Kidney epithelial cell (primary cell): ENCODE measurements at regions not wholly inside any gene's neighbourhood (a gene's known extent, or its start where the extent isn't known, plus 50 kb on each side); places are given as distances from the start of the nearest gene placed in this dataset.
"Not testable (repeated sequence)": the region's sequence is repeated elsewhere in the genome, so short reads cannot be mapped to it uniquely, and the experiment has no call there.

ENCODE experiments used
- DNase-seq: peaks from one replicate; pipeline ENCODE4 v3.0.0-alpha.2; 2010; ENCODE audit warnings: low read depth
- H3K27me3 ChIP-seq: 2 replicates; pipeline ENCODE4 v1.6.0; 2011; ENCODE audit warnings: low read length; ENCODE audit not compliant: control insufficient read depth, insufficient read depth
- H3K36me3 ChIP-seq: 2 replicates; pipeline ENCODE4 v1.5.1; 2011; ENCODE audit warnings: low read length; ENCODE audit not compliant: control insufficient read depth, insufficient read depth
- H3K4me3 ChIP-seq: 2 replicates; pipeline ENCODE4 v1.5.1; 2011; ENCODE audit warnings: low read depth, mild to moderate bottlenecking, control low read depth, low read length
- TF ChIP-seq, protein P1 (sequence below): IDR thresholded peaks from 2 replicates; pipeline ENCODE4 v1.5.1; 2011; ENCODE audit warnings: mild to moderate bottlenecking, moderate library complexity, low read length, control low read depth, inconsistent platforms; ENCODE audit not compliant: insufficient read depth, poor library complexity, severe bottlenecking

DNA sequence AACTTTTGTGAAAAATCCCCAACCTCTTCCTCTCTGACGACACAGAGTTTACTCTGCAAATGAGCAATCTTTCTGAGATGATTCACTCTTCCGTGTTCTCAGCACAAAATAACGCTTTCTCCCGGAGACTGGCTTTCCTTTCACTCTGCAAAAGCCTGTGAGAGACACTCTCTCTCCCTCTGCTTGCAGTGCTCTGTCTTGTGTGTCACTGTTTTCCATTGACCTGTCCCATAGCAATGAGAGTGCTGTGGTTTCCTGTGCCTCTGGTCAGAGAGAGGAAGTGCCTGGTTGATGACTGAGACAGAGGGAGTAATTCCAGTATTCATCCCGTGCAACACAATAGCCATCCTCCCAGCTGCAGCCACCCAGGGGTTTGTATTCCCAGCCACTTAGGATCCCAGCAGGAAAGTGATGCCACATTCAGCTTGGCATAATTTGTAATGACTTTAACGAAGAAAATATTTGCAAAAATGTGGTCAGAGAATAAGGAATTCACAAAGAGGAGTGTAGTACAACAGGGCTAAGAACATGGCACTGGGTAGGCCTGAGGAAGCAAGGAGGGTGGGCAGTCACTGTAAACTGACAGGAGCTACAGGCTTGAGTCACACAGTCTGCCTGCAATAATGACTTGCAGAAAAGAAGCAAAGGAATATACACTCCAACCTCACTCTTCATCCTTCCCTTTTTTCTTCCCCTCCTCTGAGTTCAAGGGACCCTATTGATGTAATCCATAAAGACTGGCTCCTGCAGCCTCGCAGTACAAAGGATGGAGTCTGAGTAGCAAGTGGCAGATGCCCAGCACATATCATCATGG lies 463.5 kb upstream of the RGMB start:
- peak; percentile 99 for DNase-seq

GRCh38 chr5:98314292-98314691 lies 459.2 kb upstream of the RGMB start:
- TF ChIP-seq, protein P1, sequence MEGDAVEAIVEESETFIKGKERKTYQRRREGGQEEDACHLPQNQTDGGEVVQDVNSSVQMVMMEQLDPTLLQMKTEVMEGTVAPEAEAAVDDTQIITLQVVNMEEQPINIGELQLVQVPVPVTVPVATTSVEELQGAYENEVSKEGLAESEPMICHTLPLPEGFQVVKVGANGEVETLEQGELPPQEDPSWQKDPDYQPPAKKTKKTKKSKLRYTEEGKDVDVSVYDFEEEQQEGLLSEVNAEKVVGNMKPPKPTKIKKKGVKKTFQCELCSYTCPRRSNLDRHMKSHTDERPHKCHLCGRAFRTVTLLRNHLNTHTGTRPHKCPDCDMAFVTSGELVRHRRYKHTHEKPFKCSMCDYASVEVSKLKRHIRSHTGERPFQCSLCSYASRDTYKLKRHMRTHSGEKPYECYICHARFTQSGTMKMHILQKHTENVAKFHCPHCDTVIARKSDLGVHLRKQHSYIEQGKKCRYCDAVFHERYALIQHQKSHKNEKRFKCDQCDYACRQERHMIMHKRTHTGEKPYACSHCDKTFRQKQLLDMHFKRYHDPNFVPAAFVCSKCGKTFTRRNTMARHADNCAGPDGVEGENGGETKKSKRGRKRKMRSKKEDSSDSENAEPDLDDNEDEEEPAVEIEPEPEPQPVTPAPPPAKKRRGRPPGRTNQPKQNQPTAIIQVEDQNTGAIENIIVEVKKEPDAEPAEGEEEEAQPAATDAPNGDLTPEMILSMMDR = no peak
- no peak overlapping the region for H3K4me3 ChIP-seq
- DNase-seq = peak; percentile 45
- H3K36me3 ChIP-seq = no peaks in the 10 kb centered on the region
- no peaks in the 10 kb centered on the region for H3K27me3 ChIP-seq

More for the DNA sequence above, 463.5 kb upstream of the RGMB start:
- H3K27me3 ChIP-seq = no peaks in the 10 kb centered on the region
- H3K36me3 ChIP-seq = no peaks in the 10 kb centered on the region
- no peak overlapping the region for H3K4me3 ChIP-seq
- TF ChIP-seq, protein P1 = no peak

- no peaks in the 10 kb centered on the region for H3K36me3 ChIP-seq
- no peak for DNase-seq
- H3K27me3 ChIP-seq = no peaks in the 10 kb centered on the region
- TF ChIP-seq, protein P1 = no peak
- H3K4me3 ChIP-seq = no peak overlapping the region
Observed at GRCh38 chr5:98318386-98318785, 455.1 kb upstream of the RGMB start.

- Histone ChIP-seq H3K36me3 (no peaks in the 10 kb centered on the region), H3K4me3 (no peak overlapping the region), H3K27me3 (no peaks in the 10 kb centered on the region)
- TF ChIP-seq, protein P1 = no peak
- DNase-seq = no peak
Observed at GRCh38 chr5:98319299-98320011, 454.0 kb upstream of the RGMB start.

DNA sequence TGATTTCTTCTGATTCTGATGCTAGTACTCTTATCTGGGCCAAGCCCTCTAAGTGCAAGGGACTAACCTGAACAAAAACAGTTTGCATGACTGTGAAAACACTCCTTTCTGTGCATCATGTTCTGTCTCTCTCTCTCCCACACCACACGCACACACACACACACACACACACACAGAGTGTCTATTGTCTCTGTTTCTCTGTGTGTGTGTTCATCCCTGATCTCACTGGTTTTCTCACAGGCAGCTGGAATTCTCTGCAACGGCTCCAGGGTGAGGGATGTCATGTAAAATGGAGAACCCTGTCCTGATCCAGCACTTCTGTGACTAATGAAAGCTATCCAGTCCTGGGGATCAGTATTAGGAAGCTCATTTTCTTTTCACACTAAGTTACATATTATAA lies 453.1 kb upstream of the RGMB start:
- no peak for DNase-seq
- TF ChIP-seq, protein P1 = no peak
- H3K36me3 ChIP-seq = no peaks in the 10 kb centered on the region
- H3K27me3 ChIP-seq = no peaks in the 10 kb centered on the region
- H3K4me3 ChIP-seq = no peak overlapping the region

GRCh38 chr5:98321361-98321760 lies 452.1 kb upstream of the RGMB start:
- Histone ChIP-seq H3K36me3 (no peaks in the 10 kb centered on the region), H3K4me3 (no peak overlapping the region), H3K27me3 (no peaks in the 10 kb centered on the region)
- DNase-seq = no peak
- TF ChIP-seq, protein P1 = no peak

DNA sequence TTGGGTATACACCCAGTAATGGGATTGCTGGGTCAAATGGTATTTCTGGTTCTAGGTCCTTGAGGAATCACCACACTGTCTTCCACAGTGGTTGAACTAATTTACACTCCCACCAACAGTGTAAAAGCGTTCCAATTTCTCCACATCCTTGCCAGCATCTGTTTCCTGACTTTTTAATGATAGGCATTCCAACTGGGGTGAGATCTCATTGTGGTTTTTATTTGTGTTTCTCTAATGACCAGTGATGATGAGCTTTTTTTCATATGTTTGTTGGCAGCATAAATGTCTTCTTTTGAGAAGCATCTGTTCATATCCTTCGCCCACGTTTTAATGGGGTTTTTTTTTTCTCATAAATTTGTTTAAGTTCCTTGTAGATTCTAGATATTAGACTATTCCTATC lies 448.3 kb upstream of the RGMB start:
- not testable (repeated sequence) for H3K36me3 ChIP-seq, DNase-seq, H3K27me3 ChIP-seq, H3K4me3 ChIP-seq
